GM19025 (cell line): ENCODE measurements at regions not wholly inside any gene's neighbourhood (a gene's known extent, or its start where the extent isn't known, plus 50 kb on each side); places are given as distances from the start of the nearest gene placed in this dataset.
"Not testable (repeated sequence)": the region's sequence is repeated elsewhere in the genome, so short reads cannot be mapped to it uniquely, and the experiment has no call there.

Source experiments
- ATAC-seq: cut with Tn5 transposase; IDR thresholded peaks from one replicate; pipeline ENCODE4 v1.9.1; 2021; ENCODE audit warnings: mild to moderate bottlenecking, low read depth, moderate library complexity; ENCODE audit not compliant: unreplicated experiment

DNA sequence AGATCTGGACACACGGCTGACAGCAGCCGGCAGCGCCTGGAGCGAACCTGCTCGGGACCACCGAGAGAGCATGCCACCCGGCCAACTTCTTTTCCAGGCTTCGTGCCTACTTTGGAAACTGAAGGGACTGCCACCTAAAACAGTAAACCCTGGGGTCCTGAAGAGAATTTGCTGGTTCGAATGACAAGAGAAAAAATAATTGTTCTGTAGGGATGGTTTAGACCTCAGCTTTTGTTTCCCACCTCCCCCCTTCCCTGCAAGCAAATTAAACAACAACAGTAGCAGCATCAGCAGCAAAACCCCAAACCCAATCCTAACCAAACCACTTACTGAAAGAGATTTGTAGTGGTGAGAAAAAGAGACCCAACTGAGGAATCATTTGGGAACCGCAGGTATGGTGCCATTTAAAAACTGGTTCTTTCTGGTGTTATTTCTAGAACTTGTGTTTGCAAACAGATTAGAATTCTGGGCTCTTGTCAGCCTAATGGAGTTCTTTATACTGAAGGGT, 105.6 kb downstream of the LEPR start:
- no peak for ATAC-seq

DNA sequence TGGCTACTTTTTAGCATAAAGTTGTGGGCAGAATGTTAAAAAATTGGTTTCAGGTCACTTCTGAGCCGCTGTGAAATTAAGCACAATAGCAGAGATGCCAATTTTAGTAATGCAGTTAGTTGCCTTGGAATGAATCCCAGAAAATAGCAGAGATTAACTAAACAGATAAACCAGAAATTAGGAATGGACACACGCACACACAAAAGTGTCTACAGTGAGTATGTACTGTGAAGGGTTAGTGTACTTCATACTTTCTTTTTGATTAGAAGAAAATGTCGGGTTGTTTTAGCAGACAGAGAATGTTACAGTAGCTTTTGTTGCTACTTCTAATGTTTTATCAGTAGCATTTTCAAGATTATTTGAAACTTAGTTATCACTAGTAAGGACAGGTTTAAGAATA, 106.7 kb downstream of the LEPR start:
- ATAC-seq, result no peak

DNA sequence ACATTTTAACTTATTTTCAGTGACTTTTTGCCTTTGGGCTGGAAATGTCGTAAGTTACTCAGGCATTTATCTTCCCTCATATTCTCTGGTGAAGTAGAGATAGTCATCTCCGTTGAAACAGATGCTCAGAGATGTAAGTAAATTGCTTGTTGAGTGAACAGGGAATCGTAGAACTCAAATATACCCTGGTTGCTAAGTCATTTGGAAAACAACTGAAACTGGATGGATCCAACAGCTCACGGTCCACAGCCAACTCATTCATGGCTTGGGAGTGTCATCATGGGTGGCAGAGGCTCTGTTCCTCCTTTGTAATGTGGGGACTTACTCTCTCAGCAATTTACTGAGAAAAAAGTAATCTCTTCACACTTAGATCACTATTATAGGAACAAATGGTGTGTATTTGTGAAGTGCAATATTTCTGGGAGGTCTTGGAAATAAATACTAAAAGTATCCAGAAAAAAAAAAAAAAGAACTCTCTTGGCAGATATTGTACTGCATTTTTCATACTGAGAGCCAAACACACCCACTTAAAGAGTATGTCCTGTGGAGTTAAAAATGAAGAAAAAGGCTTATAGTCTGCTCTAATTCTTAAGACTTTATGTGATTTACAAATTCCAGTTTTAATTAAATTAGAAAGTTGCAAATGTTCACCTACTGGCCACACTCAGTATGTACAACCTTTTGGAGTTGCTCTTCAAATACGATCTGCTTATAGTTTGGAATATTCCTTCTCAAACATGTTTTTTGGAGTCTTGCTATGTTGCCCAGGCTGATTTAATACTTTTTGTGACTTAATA, 107.4 kb downstream of the LEPR start:
- no peak for ATAC-seq

DNA sequence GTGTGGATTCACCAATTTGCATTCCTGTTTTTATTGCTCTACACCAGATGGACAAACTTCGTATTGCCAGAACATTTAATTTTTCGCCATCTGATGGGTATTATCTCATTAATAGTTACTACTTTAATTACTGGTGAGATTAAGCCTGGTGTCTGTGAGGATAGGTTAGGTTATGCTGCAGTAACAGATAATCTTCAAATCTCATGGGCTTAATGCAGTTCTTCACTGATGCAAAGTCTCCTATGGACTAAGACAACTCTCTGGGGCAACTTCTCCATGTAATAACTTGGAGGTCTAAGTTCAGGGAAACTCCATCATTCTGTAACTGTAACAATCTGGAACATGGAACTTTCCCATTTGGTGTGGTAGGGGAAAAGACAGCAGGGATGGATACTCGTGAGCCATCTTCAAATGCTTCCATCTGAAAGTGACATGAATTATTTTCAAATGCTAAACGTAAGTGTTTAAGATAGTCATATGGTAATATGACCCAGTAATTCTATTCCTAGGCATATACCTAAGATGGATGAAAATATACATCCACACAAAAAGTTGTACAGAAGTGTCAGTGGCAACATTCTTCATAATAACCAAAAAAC, 111.6 kb downstream of the LEPR start:
- no peak for ATAC-seq

DNA sequence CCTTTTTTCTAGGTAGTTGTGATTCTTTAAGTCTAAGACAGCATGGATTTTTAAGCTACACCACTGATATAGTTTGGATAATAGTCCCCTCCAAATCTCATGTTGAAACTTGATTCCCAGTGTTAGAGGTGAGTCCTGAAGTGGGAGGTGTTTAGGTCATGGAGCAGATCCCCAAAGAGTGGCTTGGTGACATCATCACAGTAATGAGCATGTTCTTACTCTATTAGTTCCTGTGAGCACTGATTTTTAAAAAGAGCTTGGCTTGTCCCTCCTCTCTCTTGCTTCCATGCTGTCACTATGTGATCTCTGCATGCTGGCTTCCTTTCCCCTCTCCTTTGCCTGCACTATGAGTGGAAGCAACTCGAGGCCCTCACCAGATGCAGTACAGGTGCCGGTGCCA, 115.5 kb downstream of the LEPR start:
- no peak for ATAC-seq

DNA sequence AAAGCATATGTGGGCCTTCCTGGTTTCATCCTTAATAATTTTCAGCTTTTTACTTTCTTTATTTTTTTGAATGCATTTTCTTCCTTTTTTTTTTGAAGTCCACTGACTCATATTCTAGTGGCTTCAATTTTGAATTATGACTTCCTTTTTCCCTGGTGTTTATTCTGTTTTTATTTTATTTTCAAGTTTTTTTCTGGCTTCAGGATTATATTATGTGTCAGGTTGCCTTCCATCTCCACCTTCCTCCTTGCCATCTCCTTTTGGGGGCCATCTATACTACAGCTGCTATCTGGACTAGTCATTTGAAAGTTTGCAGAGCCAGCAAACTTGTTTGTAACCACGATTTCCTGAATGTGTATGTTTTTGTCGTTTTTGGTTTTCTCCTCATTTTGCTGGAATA, 117.6 kb downstream of the LEPR start:
- no peak for ATAC-seq

DNA sequence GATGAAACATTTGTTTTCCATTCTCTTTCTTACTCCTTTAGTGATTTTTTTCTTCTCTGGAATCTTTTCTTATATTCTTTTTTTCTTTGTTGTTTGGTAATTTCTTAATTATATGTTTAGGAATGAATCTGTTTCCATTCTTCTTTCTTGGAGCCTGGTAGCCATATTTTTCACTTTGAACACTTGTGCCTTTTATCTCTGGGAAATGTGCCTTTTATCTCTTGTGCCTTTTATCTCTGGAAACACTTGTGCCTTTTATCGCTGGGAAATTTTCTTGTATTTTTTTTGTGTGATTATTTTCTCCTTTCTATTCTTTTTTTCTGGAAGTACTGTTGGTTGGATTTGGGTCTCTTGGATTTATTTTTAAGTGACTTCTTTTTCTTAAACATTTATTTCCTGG, 118.2 kb downstream of the LEPR start:
- ATAC-seq, result no peak

DNA sequence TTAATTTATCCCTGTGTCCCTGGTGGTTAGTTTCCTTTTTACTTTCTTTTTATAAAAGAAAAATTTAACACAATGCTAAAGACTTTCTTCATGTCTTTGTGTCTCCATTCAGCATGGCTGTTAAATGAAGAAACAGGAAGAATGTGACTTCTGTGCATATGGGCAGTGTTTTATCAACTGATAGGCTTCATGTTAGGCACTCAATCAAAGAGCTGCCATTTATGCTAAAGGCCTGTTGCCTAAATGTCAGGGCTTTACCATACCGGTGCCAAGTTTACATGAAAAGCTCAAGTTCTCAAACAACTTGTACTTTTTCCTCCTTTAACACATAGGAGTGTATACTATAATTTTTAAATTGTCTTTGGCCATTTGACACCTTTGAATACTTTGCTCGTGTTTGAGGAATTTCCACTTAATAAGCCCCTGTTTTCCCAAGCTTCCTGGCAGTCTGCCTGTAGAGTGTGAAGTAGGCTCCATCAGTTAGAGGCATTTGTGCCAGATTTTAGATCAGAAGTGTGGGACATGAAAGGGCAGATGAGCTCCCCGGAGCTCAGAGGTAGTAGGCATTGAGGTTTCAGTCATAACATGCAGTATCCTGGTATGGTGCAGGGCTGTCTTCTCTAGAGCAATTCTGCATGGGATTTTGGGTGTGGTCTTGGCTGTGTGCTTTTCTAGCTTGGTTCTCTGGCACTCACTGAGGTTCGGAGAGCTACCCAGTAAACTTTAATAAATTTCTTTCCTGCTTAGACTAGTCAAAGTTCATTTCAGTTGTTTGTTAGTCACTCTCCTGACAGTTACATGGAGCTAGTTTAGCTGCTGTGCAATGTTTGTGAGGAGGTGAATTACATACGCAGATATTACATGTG, 119.0 kb downstream of the LEPR start:
- ATAC-seq, result no peak

DNA sequence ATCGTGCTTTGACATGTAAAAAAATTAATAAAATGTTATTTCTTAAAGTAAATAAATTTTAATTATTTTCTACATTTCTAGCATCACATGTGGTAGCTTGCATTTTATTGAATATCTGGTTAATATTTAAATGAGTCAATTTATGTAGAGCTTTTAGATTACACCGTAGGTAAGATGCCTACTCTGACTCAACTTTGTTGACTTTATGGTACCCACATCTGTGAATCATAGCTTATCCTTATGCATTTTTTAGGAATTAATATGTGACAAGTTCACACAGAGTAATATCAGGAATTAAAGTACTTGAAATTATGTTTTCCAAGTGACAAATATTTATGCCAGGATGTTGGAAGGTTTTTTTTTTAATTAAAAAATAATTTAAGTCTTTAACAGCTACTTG, 120.7 kb downstream of the LEPR start:
- ATAC-seq, result no peak

DNA sequence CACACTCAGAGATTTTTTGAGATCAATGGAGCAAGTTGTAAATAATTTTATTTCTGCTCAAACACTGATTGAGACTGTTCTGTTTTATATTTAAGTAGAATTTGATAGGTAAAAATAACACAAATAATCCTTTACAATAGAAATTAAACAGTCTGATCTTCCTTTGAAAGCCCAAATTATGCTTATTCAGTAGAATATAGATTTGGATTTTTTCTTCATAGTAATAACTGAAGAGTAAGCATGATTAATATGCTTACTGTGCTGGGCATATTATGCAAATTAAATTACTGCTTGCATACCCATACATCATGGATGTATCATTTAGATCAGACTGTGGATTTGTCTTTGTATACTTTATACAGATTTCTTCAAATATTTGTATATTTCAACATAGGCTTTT, 121.4 kb downstream of the LEPR start:
- no peak for ATAC-seq

DNA sequence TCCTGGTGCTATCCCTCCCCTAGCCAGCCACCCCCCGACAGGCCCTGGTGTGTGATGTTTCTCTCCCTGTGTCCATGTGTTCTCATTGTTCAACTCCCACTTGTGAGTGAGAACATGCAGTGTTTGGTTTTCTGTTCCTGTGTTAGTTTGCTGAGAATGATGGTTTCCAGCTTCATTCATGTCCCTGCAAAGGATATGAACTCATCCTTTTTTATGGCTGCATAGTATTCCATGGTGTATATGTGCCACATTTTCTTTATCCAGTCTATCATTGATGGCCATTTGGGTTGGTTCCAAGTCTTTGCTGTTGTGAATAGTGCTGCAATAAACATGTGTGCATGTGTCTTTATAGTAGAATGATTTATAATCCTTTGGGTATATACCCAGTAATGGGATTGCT, 122.1 kb downstream of the LEPR start:
- ATAC-seq, result not testable (repeated sequence)

DNA sequence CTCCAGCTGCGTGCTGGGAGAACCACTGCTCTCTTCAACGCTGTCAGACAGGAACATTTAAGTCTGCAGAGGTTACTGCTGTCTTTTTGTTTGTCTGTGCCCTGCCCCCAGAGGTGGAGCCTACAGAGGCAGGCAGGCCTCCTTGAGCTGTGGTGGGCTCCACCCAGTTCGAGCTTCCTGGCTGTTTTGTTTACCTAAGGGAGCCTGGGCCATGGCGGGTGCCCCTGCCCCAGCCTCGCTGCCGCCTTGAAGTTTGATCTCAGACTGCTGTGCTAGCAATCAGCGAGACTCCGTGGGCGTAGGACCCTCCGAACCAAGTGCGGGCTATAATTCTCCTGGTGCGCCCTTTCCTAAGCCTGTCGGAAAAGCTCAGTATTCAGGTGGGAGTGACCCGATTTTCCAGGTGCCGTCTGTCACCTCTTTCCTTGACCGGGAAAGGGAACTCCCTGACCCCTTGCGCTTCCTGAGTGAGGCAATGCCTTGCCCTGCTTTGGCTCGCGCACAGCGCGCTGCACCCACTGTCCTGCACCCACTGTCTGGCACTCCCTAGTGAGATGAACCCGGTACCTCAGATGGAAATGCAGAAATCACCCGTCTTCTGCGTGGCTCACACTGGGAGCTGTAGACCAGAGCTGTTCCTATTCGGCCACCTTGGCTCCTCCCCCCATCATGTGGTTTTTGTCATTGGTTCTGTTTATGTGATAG, 130.0 kb downstream of the LEPR start:
- not testable (repeated sequence) for ATAC-seq

DNA sequence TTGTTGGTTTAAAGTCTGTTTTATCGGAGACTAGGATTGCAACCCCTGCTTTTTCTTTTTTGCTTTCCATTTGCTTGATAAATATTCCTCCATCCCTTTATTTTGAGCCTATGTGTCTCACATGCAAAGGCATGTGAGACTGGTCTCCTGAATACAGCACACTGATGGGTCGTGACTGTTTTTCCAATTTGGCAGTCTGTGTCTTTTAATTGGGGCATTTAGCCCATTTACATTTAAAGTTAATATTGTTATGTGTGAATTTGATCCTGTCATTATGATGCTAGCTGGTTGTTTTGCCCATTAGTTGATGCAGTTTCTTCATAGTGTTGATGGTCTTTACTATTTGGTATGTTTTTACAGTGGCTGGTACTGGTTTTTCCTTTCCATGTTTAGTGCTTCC, 132.0 kb downstream of the LEPR start:
- not testable (repeated sequence) for ATAC-seq

DNA sequence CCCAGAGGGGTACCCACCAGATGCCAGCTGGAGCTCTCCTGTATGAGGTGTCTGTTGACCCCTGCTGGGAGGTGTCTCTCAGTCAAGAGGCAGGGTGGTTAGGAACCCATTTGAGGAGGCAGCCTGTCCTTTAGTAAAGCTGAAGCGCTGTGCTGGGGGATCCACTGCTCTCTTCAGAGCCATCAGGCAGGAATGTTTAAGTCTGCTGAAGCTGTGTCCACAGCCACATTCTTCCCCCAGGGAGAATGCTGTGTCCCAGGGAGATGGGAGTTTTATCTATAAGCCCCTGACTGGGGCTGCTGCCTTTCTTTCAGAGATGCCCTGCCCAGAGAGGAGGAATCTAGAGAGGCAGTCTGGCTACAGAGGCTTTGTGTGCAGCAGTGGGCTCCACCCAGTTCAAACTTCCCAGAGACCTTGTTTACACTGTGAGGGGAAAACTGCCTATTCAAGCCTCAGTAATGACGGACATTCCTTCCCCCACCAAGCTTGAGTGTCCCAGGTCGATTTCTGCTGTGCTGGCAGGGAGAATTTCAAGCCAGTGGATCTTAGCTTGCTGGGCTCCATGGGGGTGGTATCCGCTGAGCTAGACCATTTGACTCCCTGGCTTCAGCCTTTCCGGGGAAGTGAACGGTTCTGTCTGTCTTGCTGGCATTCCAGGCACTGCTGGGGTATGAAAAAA, 133.8 kb downstream of the LEPR start:
- ATAC-seq, result not testable (repeated sequence)

DNA sequence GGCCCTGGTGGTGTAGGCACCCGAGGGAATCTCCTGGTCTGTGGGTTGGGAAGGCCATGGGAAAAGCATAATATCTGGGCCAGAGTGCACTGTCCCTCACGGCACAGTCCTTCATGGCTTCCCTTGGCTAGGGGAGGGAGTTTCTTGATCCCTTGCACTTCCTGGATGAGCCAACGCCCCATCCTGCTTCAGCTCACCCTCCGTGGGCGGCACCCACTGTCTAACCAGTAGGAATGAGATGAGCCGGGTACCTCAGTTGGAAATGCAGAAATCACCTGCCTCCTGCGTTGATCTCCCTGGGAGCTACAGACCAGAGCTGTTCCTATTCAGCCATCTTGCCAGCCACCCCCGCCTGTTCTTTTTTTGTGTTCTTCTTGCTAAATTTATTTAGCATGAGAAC, 134.4 kb downstream of the LEPR start:
- ATAC-seq, result no peak

DNA sequence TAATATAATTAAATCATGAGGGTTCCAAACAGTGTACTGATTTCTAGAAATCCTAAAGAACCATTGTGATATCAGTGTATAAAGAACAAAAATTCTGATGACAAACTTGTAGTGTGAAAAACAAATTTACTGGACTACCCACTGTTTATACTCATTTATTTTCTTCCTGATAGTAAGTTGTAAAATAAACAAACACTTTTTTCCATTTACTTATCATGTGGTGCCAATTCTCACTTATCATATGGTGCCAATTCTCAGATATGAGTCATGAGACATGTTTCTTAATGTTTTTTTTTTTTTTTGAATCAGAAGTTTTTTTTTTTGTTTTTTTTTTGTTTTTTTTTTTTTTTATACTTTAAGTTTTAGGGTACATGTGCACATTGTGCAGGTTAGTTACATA, 137.7 kb downstream of the LEPR start:
- ATAC-seq, result no peak

DNA sequence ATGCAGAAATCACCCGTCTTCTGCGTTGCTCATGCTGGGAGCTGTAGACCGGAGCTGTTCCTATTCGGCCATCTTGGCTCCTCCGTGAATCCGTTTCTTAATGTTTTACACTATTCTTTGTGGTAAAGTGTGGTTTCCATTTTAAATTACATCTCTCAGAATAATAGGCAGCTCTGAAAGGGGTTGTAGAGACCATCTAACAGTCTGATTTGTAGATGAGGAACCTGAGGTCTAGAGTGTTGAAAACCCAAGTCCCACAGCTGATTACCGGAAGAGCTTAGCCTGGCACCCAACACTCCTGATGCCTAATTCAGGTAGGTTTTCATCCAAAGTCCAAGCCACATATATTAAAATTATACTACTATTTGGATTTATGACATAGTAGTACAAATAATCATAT, 144.0 kb downstream of the LEPR start:
- no peak for ATAC-seq

DNA sequence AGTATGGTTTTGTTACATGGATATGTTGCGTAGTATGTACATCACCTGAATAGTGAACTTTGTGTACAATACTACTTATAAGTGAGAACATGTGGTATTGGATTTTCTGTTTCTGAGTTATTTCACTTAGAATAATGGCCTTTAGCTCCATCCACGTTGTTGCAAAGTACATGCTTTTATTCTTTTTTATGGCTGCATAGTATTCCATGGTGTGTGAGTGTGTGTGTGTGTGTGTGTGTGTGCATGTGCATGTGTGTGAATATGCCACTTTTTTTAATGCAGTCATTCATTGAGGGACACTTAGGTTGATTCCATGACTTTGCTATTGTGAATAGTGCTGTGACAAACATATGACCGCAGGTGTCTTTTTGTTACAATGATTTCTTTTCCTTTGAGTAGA, 147.8 kb downstream of the LEPR start:
- no peak for ATAC-seq

DNA sequence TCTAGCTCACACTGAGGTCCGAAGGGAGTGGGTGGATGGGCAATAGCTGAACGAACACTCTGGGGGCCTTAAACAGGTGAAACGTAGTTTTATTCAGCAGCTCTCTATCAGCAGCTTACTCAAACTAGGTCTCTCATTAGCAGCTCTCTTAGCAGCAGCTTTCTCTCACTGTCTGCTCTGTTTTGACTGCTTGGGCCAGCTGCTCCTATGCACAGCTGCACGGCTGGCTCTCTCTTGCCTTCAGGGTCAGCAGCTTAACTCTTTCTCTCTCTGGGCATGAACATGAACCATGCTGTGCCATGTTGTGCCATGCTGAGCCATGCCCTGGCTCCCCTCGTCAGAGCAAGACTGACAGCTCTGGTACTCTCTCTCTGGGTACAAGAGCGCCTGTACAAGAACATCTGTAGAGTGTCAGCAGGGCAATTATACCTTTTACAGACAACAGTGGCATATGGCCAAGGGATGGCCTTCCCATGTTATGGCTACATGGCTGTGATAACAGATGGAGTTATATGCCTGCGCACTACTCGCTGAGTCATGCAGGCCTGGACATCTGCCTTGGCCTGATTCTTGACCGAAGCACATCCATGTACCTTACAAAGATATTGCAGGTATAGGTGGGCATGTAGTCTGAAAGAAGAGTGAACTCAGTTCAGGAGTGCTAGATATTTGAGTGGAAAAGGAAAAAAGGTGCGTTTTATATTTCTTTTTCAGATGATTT, 152.4 kb downstream of the LEPR start:
- ATAC-seq, result no peak
